K562 (cell line): ENCODE measurements at regions not wholly inside any gene's neighbourhood (a gene's known extent, or its start where the extent isn't known, plus 50 kb on each side); places are given as distances from the start of the nearest gene placed in this dataset.

Source experiments
- EWSR1 ChIP-seq: fragments of 450-650 bp; IDR thresholded peaks from 2 replicates; pipeline ENCODE4 v1.6.1; 2018; ENCODE audit warnings: borderline replicate concordance, mild to moderate bottlenecking, low read depth, moderate library complexity; ENCODE audit not compliant: partially characterized antibody
- EZH2 ChIP-seq: IDR thresholded peaks from 2 replicates; pipeline ENCODE4 v1.6.1; 2012; ENCODE audit warnings: low read depth, mild to moderate bottlenecking, inconsistent platforms, low read length, borderline replicate concordance
- NR3C1 ChIP-seq: sonication (generic); formaldehyde crosslinking; IDR thresholded peaks from 2 replicates; pipeline ENCODE4 v1.8.1; 2022; ENCODE audit warnings: missing genetic modification reagents
- POLR2AphosphoS5 ChIP-seq: IDR thresholded peaks from 2 replicates; pipeline ENCODE4 v1.6.1; 2011; ENCODE audit warnings: mild to moderate bottlenecking, low read depth, low read length, moderate library complexity; ENCODE audit not compliant: control insufficient read depth, insufficient read depth
- SMARCA4 ChIP-seq: fragments of 450-650 bp; IDR thresholded peaks from 2 replicates; pipeline ENCODE4 v1.6.1; 2016
- TCF7 ChIP-seq: sonication (generic); IDR thresholded peaks from 2 replicates; pipeline ENCODE4 v1.6.1; 2016; ENCODE audit warnings: antibody characterized with exemption, borderline replicate concordance
- THRA ChIP-seq: fragments of 450-650 bp; IDR thresholded peaks from 2 replicates; pipeline ENCODE4 v1.6.1; 2017; ENCODE audit warnings: mild to moderate bottlenecking, moderate library complexity
- YY1 ChIP-seq, 3 experiments: IDR thresholded peaks; 2 replicates each; pipeline ENCODE4 v1.6.1; 2011; ENCODE audit warnings: low read length in 2 of 3, mild to moderate bottlenecking in 2 of 3, moderate library complexity in 2 of 3, borderline replicate concordance in 1 of 3, control low read depth in 1 of 3, low read depth in 1 of 3; ENCODE audit not compliant: insufficient read depth in 3 of 3, insufficient replicate concordance in 2 of 3, control insufficient read depth in 1 of 3, insufficient read length in 1 of 3; ENCODE audit errors: extremely low read depth in 1 of 3
- ZBTB17 ChIP-seq: fragments of 450-650 bp; formaldehyde crosslinking; IDR thresholded peaks from 2 replicates; pipeline ENCODE4 v1.4.0; 2020; ENCODE audit warnings: mild to moderate bottlenecking
- ZNF263 ChIP-seq: sonication (generic); formaldehyde crosslinking; IDR thresholded peaks from 2 replicates; pipeline ENCODE4 v1.8.0; 2022; ENCODE audit warnings: mild to moderate bottlenecking, missing genetic modification reagents, borderline replicate concordance
- TF ChIP-seq, protein P1 (sequence below): sonication (generic); formaldehyde crosslinking; IDR thresholded peaks from 2 replicates; pipeline ENCODE4 v1.9.0; 2022; ENCODE audit warnings: mild to moderate bottlenecking, missing genetic modification reagents

DNA sequence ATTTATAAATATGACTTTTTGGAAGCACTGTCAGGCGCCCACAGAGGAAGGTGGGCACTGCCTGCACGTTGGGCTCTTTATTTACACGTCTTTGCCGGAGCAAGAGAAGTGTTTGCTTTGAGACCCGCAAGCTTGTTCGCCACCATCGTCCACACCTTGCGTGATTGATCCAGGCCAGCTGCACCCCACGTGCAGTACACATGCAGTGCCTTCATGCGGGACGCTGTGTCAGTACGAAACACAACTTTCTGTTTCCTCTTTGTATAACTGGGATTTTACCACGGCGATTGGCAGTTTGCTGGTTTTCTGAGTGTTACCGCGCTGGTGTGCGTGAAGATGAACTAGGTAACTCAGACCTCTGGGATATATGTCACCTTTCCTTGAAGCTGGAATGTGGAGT lies 571.0 kb upstream of the SALL3 start:
- no peak for TF ChIP-seq NR3C1 (CRISPR knock-in tag)
- TF ChIP-seq EZH2 = no peak
- no peak for TF ChIP-seq SMARCA4
- no peak for TF ChIP-seq TCF7
- TF ChIP-seq YY1 (IDR thresholded peaks at IDR 0.05; ENCODE audit: borderline replicate concordance in 1 of 3, control insufficient read depth in 1 of 3, extremely low read depth in 1 of 3, insufficient read depth in 3 of 3, insufficient read length in 1 of 3, insufficient replicate concordance in 2 of 3, low read depth in 1 of 3, low read length in 2 of 3) = no peak
- no peak for TF ChIP-seq THRA
- no peak for TF ChIP-seq ZBTB17 (CRISPR knock-in tag)
- no peak for TF ChIP-seq EWSR1
- TF ChIP-seq POLR2AphosphoS5 = no peak
- TF ChIP-seq, protein P1, sequence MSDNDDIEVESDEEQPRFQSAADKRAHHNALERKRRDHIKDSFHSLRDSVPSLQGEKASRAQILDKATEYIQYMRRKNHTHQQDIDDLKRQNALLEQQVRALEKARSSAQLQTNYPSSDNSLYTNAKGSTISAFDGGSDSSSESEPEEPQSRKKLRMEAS = no peak
- no peak for TF ChIP-seq ZNF263
